ENCODE measurements at regions not wholly inside any gene's neighbourhood (a gene's known extent, or its start where the extent isn't known, plus 50 kb on each side); places are given as distances from the start of the nearest gene placed in this dataset.

DNA sequence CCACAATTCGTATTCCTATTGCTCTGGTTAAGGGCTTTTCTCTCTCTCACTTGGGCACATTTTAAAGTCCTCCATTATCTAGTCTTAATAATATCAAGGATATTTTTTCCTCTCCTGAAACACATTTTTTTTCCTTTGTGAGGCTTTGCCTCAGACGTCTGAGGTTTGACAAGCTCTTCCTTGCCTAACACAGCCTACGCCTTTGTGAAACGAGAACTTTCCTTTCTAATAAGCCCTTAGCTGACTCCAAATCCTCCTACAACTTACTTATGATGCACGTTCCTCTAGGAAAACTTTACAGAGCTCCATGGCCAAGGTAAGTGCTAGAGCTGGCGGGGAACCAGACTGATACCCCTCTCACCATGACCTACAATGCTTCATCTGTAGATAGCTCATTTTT is 841.5 kb downstream of the SOCS6 start:
- DNase-seq (ENCODE audit: extremely low spot score), result no peak
- TF ChIP-seq, protein P1, sequence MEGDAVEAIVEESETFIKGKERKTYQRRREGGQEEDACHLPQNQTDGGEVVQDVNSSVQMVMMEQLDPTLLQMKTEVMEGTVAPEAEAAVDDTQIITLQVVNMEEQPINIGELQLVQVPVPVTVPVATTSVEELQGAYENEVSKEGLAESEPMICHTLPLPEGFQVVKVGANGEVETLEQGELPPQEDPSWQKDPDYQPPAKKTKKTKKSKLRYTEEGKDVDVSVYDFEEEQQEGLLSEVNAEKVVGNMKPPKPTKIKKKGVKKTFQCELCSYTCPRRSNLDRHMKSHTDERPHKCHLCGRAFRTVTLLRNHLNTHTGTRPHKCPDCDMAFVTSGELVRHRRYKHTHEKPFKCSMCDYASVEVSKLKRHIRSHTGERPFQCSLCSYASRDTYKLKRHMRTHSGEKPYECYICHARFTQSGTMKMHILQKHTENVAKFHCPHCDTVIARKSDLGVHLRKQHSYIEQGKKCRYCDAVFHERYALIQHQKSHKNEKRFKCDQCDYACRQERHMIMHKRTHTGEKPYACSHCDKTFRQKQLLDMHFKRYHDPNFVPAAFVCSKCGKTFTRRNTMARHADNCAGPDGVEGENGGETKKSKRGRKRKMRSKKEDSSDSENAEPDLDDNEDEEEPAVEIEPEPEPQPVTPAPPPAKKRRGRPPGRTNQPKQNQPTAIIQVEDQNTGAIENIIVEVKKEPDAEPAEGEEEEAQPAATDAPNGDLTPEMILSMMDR (IDR thresholded peaks at IDR 0.05; ENCODE audit: control extremely low read depth, extremely low read depth, low read depth, missing control alignments), result no peak
- ChIA-PET POLR2A (no interaction called here), CTCF (no interaction called here)

DNA sequence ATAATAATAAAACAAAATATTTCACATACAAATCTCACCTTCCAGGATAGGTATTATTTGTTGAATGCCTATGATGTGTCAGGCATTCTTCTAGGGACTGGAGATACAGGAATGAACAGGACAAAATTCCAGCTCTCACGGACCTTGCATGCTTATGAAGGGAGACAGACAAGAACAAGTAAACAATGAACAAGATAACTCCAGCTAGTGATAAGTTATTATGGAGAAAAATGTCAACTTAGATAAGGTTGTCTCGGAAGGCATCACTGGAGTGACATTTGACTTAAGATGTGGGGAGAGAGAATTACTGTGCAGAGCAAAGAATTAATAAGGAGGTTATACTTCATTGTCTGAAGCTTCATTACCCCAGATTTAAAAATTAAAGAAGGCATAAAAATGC is 836.7 kb downstream of the SOCS6 start:
- no peak for DNase-seq (ENCODE audit: extremely low spot score)
- POLR2A ChIA-PET, result no interaction called here
- TF ChIP-seq, protein P1 (IDR thresholded peaks at IDR 0.05; ENCODE audit: control extremely low read depth, extremely low read depth, low read depth, missing control alignments), result no peak
- CTCF ChIA-PET, result no interaction called here

DNA sequence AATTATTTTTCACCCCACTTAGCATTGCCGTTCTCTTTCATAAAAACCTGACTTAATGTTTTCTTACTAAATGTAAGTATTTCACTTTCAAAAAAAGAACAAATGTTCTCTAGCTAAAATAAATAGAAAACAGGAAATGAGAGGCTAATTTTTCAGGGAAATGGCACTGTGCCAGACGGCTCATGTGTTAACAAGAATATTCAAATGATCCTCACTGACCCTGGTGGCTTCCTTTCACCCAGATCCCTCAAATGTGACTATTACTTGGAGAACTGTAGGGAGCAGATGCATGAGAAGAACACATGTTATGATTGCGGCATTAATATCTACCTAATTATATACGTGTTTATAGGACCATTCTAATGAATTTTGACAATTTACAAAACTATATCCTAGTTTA is 827.7 kb downstream of the SOCS6 start:
- POLR2A ChIA-PET, result no interaction called here
- DNase-seq (ENCODE audit: extremely low spot score), result no peak
- CTCF ChIA-PET, result no interaction called here
- TF ChIP-seq, protein P1 (IDR thresholded peaks at IDR 0.05; ENCODE audit: control extremely low read depth, extremely low read depth, low read depth, missing control alignments), result no peak

DNA sequence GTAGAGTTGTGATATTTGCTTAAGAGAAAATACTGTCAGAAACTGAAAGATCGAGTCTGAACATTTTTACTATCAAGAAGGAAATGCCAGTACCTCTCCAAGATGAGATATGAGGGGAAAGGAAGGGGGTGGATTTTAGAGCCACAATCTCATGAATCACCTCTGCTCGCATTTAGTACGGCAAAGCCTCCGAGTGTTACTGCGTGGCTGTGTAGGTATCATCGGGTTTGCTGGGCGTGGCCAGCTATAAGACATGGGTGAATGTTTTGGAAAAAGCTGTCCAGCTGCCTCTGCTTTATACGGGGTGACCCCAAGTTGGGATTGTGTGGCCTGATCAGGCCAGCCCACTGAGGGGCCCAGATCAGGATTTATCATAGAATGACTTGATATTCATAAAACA is 826.4 kb downstream of the SOCS6 start:
- POLR2A ChIA-PET, result no interaction called here
- TF ChIP-seq, protein P1 (IDR thresholded peaks at IDR 0.05; ENCODE audit: control extremely low read depth, extremely low read depth, low read depth, missing control alignments), result no peak
- CTCF ChIA-PET, result no interaction called here
- DNase-seq (ENCODE audit: extremely low spot score), result no peak

DNA sequence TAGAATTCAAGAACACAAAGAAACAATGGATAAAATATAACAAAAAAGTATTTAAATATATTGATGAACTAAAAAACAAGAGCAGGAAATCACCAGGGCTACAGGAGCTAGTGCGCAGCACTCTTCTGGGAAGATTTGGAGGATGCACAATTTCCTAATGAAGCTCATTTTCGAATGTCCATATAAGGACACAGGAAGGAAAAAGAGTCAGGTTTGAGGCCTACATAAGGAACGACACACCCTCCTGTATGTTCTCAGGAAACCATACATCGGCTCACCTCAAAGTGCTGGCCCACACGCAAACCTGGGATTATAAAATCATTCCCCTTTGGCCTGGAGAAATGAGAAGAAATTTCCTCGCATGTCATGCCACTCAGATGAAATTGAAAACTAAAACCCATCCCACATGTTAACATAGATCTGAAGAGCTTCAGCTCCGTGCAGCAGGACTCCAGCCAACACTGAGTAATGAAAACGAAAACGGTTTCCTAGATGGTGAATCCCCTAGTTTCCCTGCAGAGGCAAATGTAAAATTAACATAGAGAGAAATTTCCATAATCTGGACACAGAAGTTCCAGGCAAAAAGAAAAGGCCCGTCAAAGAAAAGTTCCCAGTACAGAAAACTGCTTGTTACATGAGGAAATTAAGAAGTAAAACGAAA is 825.8 kb downstream of the SOCS6 start:
- TF ChIP-seq, protein P1 (IDR thresholded peaks at IDR 0.05; ENCODE audit: control extremely low read depth, extremely low read depth, low read depth, missing control alignments), result no peak
- ChIA-PET CTCF (no interaction called here), POLR2A (no interaction called here)
- DNase-seq (ENCODE audit: extremely low spot score), result no peak

DNA sequence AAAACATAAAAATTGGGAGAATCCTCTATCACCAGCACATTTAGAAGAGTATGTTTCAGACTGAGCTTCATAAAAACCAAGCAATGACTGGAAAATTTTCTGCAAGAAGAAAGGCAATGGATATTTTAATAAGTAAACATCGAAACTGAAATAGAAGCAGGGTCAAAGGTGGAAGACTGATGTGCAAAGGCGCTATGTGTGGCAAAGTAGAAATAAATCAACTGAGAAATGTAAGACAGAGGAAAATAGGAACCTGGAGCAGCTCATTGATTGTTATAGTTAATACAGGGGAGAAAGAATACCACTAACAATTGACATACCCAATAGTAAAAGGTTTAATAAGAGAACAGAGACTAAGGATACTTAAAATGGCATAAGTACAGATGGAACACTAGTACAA is 818.4 kb downstream of the SOCS6 start:
- CTCF ChIA-PET, result no interaction called here
- TF ChIP-seq, protein P1 (IDR thresholded peaks at IDR 0.05; ENCODE audit: control extremely low read depth, extremely low read depth, low read depth, missing control alignments), result no peak
- no peak for DNase-seq (ENCODE audit: extremely low spot score)
- POLR2A ChIA-PET, result no interaction called here

DNA sequence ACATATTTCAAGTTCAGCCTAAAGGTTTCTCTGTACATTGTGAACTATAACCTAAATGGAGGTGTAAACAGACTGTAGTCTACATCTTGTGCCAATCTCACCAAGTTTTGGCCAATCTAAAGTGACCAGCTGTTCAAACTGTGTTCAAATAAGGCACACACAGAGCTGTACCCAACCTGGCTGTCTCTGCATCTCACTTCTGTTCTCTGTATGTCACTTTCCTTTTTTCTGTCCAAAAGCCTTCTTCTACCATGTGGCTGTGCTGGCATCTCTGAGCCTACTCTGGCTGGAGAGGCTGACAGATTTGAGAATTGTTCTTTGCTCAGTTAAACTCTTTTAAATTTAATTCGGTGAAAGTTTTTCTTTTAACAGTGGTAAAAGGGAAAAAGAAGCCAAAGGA is 817.9 kb downstream of the SOCS6 start:
- TF ChIP-seq, protein P1 (IDR thresholded peaks at IDR 0.05; ENCODE audit: control extremely low read depth, extremely low read depth, low read depth, missing control alignments), result no peak
- DNase-seq (ENCODE audit: extremely low spot score), result no peak
- CTCF ChIA-PET, result no interaction called here
- POLR2A ChIA-PET, result no interaction called here

Measured in GM10248 (cell line).